SK-N-SH (cell line): ENCODE measurements at regions not wholly inside any gene's neighbourhood (a gene's known extent, or its start where the extent isn't known, plus 50 kb on each side); places are given as distances from the start of the nearest gene placed in this dataset.

Experiments used
- CTCF ChIA-PET: fragments of 300-600, 350-600 bp; formaldehyde crosslinking; extraction: SDS; loops from one replicate; lab custom pipeline; 2021; lab: Yijun Ruan, JAX
- POLR2A ChIA-PET: fragments of 350-600 bp; sonication (Branson Sonifier 250); formaldehyde crosslinking; extraction: SDS; loops from one replicate; lab custom pipeline; 2020; ENCODE audit warnings: antibody characterized with exemption, inconsistent platforms; lab: Yijun Ruan, JAX
- DNase-seq: peaks from one replicate; pipeline ENCODE4 v3.0.0; 2012
- H2AFZ ChIP-seq: fragments of 200-600 bp; sonication (generic); 2 replicates; pipeline ENCODE4 v1.8.1; 2016; ENCODE audit warnings: antibody characterized with exemption, mild to moderate bottlenecking, low read depth
- H3F3A ChIP-seq: fragments of 200-600 bp; sonication (generic); replicated peaks from 2 replicates; pipeline ENCODE3; 2016; ENCODE audit warnings: antibody characterized with exemption, mild to moderate bottlenecking; ENCODE audit not compliant: insufficient read depth
- H3K27ac ChIP-seq, 2 experiments: fragments of 200-500 bp in 1 of 2; fragments of 200-600 bp in 1 of 2; sonication (Bioruptor generic) in 1 of 2; sonication (generic), shearing (Covaris generic) in 1 of 2; 2 replicates each; pipeline versions ENCODE4 v1.5.1 to v1.6.1; 2014 to 2016; ENCODE audit warnings: low read depth in 2 of 2, inconsistent platforms in 1 of 2, low read length in 1 of 2, mild to moderate bottlenecking in 1 of 2, mixed read lengths in 1 of 2
- H3K27me3 ChIP-seq: fragments of 200-600 bp; sonication (generic), shearing (Covaris generic); 2 replicates; pipeline ENCODE4 v1.6.1; 2016; ENCODE audit warnings: mixed run types; ENCODE audit not compliant: insufficient read depth
- H3K36me3 ChIP-seq, 2 experiments: fragments of 200-500 bp in 1 of 2; fragments of 200-600 bp in 1 of 2; sonication (Bioruptor generic) in 1 of 2; sonication (generic) in 1 of 2; replicated peaks in 1 of 2; 2 replicates each; pipeline versions ENCODE3 to v1.5.1; 2014 to 2016; ENCODE audit warnings: low read length in 1 of 2, mild to moderate bottlenecking in 1 of 2; ENCODE audit not compliant: insufficient read depth in 2 of 2, control insufficient read depth in 1 of 2
- H3K4me1 ChIP-seq, 2 experiments: fragments of 200-500 bp in 1 of 2; fragments of 200-600 bp in 1 of 2; sonication (Bioruptor generic) in 1 of 2; sonication (generic), shearing (Covaris generic) in 1 of 2; 2 replicates each; pipeline versions ENCODE4 v1.5.1 to v1.6.1; 2014 to 2016; ENCODE audit warnings: low read depth in 1 of 2, low read length in 1 of 2, mixed run types in 1 of 2; ENCODE audit not compliant: insufficient read depth in 2 of 2, control insufficient read depth in 1 of 2
- H3K4me2 ChIP-seq: fragments of 200-600 bp; sonication (generic), shearing (Covaris generic); 2 replicates; pipeline ENCODE4 v1.6.1; 2017; ENCODE audit warnings: mixed run types
- H3K4me3 ChIP-seq, 2 experiments: fragments of 200-500 bp in 1 of 2; fragments of 200-600 bp in 1 of 2; sonication (Bioruptor generic) in 1 of 2; sonication (generic), shearing (Covaris generic) in 1 of 2; 2 replicates each; pipeline versions ENCODE4 v1.5.1 to v1.8.1; 2014 to 2016; ENCODE audit warnings: low read depth in 2 of 2, inconsistent platforms in 1 of 2, low read length in 1 of 2, mild to moderate bottlenecking in 1 of 2, mixed read lengths in 1 of 2, moderate library complexity in 1 of 2
- H3K79me2 ChIP-seq: fragments of 200-600 bp; sonication (generic); 2 replicates; pipeline ENCODE4 v1.8.1; 2017; ENCODE audit warnings: mild to moderate bottlenecking; ENCODE audit not compliant: insufficient read depth
- H3K9ac ChIP-seq: fragments of 200-600 bp; sonication (generic); 2 replicates; pipeline ENCODE4 v1.6.1; 2017; ENCODE audit warnings: mixed run types
- H3K9me2 ChIP-seq: fragments of 200-600 bp; sonication (generic); 2 replicates; pipeline ENCODE4 v1.6.1; 2017; ENCODE audit warnings: mixed run types
- H3K9me3 ChIP-seq: fragments of 200-600 bp; sonication (generic); 2 replicates; pipeline ENCODE4 v1.6.1; 2017; ENCODE audit warnings: mixed run types, mild to moderate bottlenecking, moderate library complexity
- H4K20me1 ChIP-seq: fragments of 200-600 bp; sonication (generic); 2 replicates; pipeline ENCODE4 v1.6.1; 2017; ENCODE audit warnings: mild to moderate bottlenecking, mixed run types; ENCODE audit not compliant: insufficient read depth
- CHD2 ChIP-seq: fragments of 150-350 bp; IDR thresholded peaks from 2 replicates; pipeline ENCODE4 v1.6.1; 2018; ENCODE audit warnings: low read length; ENCODE audit not compliant: partially characterized antibody
- ELF1 ChIP-seq: IDR thresholded peaks from 2 replicates; pipeline ENCODE4 v1.4.0; 2012
- GABPA ChIP-seq: IDR thresholded peaks from 2 replicates; pipeline ENCODE4 v1.4.0; 2012; ENCODE audit warnings: low read depth, mild to moderate bottlenecking
- NFIC ChIP-seq: IDR thresholded peaks from 2 replicates; pipeline ENCODE4 v1.4.0; 2012; ENCODE audit warnings: borderline replicate concordance
- NRF1 ChIP-seq: IDR thresholded peaks from 2 replicates; pipeline ENCODE4 v1.6.1; 2012; ENCODE audit warnings: low read depth, mild to moderate bottlenecking, low read length
- POLR2AphosphoS5 ChIP-seq: IDR thresholded peaks from 2 replicates; pipeline ENCODE4 v1.6.1; 2012; ENCODE audit warnings: low read depth, low read length
- RAD21 ChIP-seq: IDR thresholded peaks from 2 replicates; pipeline ENCODE4 v1.6.1; 2012; ENCODE audit warnings: mild to moderate bottlenecking, low read length
- TAF1 ChIP-seq: IDR thresholded peaks from 2 replicates; pipeline ENCODE4 v1.6.1; 2012; ENCODE audit warnings: low read depth, mild to moderate bottlenecking, low read length, moderate library complexity, borderline replicate concordance
- TCF12 ChIP-seq: IDR thresholded peaks from 2 replicates; pipeline ENCODE4 v1.4.0; 2012
- TEAD4 ChIP-seq: IDR thresholded peaks from 2 replicates; pipeline ENCODE4 v1.4.0; 2012; ENCODE audit warnings: mild to moderate bottlenecking, borderline replicate concordance; ENCODE audit not compliant: insufficient read depth
- WGBS: methylation state at CpG from one replicate; pipeline ENCODE4 v1.1.6; 2017; ENCODE audit warnings: low lambda C conversion rate; 5-methylcytosine and 5-hydroxymethylcytosine counted together
- TF ChIP-seq, protein P1 (sequence below): fragments of 200-600 bp; sonication (generic); IDR thresholded peaks from 2 replicates; pipeline ENCODE4 v1.6.1; 2017; ENCODE audit warnings: antibody characterized with exemption, mild to moderate bottlenecking, moderate library complexity
- TF ChIP-seq, protein P2 (sequence below): fragments of 150-350 bp; IDR thresholded peaks from 2 replicates; pipeline ENCODE4 v1.6.1; 2016; ENCODE audit warnings: mild to moderate bottlenecking, low read depth, low read length
- TF ChIP-seq, protein P3 (sequence below): fragments of 150-350 bp; IDR thresholded peaks from 2 replicates; pipeline ENCODE4 v1.6.1; 2017; ENCODE audit warnings: antibody characterized with exemption, low read length, low read depth, borderline replicate concordance
- TF ChIP-seq, protein P4 (sequence below): IDR thresholded peaks from 2 replicates; pipeline ENCODE4 v1.4.0; 2012; ENCODE audit warnings: low read depth, borderline replicate concordance
- TF ChIP-seq, protein P5 (sequence below): IDR thresholded peaks from 2 replicates; pipeline ENCODE4 v1.6.1; 2012; ENCODE audit warnings: mild to moderate bottlenecking, low read depth, low read length, moderate library complexity

DNA sequence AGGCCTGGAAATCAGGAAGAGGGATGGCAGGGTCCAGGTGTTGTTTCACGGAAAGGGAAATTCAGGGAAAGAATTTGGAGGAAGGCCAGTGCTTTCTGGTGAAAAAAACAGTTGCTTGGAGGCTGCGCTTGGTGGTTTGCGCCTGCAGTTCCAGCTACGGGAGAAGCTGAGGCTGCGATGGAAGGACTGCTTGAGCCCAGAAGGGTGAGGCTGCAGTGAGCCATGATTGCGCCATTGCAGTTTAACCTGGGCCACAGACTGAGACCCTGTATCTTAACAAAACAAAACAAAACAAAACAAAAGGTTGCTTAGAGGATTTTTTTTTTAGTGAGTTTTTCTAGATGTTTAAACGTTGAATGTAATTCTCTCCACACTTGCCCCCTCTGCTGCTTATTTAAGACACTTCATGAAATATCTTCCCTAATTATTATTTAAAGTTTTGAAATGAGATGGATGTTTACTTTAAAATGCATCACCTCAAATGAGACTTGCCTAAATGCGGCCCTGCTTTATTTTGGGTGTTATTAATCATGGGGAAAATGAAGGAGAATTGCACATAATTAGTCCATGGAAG, 75.4 kb upstream of the TRPC4 start:
- Histone ChIP-seq H3K79me2 (no peaks in the 10 kb centered on the region), H3K27me3 (no peaks in the 10 kb centered on the region), H3K4me2 (no peak overlapping the region), H3K4me3 (no peak overlapping the region), H2AFZ (no peak overlapping the region), H4K20me1 (no peaks in the 10 kb centered on the region), H3K9ac (no peak overlapping the region), H3F3A (no peaks in the 10 kb centered on the region), H3K9me3 (no peaks in the 10 kb centered on the region), H3K9me2 (no peaks in the 10 kb centered on the region), H3K36me3 (no peaks in the 10 kb centered on the region), H3K27ac (no peak overlapping the region), H3K4me1 (no peaks in the 10 kb centered on the region; a peak in 1 of 4 replicates)
- POLR2A ChIA-PET, result no interaction called here
- TF ChIP-seq RAD21 (no peak), POLR2AphosphoS5 (no peak), ELF1 (no peak), NFIC (no peak), GABPA (no peak), TEAD4 (no peak)
- TF ChIP-seq, protein P1, sequence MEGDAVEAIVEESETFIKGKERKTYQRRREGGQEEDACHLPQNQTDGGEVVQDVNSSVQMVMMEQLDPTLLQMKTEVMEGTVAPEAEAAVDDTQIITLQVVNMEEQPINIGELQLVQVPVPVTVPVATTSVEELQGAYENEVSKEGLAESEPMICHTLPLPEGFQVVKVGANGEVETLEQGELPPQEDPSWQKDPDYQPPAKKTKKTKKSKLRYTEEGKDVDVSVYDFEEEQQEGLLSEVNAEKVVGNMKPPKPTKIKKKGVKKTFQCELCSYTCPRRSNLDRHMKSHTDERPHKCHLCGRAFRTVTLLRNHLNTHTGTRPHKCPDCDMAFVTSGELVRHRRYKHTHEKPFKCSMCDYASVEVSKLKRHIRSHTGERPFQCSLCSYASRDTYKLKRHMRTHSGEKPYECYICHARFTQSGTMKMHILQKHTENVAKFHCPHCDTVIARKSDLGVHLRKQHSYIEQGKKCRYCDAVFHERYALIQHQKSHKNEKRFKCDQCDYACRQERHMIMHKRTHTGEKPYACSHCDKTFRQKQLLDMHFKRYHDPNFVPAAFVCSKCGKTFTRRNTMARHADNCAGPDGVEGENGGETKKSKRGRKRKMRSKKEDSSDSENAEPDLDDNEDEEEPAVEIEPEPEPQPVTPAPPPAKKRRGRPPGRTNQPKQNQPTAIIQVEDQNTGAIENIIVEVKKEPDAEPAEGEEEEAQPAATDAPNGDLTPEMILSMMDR, result 0 out of 2 replicates have a peak, but pooled peaks have one; percentile 14
- TF ChIP-seq, protein P2, sequence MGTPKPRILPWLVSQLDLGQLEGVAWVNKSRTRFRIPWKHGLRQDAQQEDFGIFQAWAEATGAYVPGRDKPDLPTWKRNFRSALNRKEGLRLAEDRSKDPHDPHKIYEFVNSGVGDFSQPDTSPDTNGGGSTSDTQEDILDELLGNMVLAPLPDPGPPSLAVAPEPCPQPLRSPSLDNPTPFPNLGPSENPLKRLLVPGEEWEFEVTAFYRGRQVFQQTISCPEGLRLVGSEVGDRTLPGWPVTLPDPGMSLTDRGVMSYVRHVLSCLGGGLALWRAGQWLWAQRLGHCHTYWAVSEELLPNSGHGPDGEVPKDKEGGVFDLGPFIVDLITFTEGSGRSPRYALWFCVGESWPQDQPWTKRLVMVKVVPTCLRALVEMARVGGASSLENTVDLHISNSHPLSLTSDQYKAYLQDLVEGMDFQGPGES, result no peak
- TF ChIP-seq, protein P3, sequence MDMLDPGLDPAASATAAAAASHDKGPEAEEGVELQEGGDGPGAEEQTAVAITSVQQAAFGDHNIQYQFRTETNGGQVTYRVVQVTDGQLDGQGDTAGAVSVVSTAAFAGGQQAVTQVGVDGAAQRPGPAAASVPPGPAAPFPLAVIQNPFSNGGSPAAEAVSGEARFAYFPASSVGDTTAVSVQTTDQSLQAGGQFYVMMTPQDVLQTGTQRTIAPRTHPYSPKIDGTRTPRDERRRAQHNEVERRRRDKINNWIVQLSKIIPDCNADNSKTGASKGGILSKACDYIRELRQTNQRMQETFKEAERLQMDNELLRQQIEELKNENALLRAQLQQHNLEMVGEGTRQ, result no peak
- CTCF ChIA-PET, result interaction anchor here (0.9 kb wide), 1 partner anchor 15 kb away, joined by 3 read pairs; no protein-coding TSS in a partner anchor
- no peak for DNase-seq
- 30% methylated on average over 8 of the region's 8 CpGs for WGBS

DNA sequence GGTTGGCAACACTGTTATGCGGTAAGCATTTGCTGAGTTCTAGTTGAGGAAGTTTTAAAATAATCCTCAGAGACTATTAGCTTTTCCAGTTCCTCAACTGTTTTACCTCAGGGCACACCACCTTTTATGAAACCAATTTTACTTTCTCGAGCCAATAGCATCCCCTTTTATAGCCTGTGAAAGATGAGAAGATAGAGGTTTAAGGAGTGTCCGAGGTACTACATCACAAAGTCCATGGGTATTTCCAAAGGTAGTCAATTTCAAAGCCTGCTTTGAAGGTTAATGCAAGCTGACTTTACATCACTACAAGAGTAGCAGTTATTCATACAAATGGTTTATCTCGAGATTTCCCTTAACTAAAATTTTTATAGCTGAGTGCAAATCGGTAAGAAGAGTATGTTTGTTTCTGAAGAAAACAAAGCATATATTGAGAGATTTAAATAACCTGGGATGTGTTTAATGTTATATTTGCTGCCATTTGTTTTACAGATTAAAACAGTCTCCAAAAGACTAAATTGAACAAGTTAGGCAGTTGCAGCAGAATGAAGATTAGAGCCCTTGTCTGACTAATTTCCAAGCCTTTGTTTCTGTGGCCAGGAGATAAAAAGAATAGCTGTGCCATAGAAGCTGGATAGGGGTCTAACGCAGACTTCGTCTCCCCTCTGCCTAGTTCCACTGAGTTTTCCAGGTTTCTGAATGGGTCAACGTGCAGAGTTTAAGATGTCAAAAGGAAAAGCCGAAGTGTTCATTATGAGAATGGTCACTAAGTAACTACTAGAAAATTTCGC, 74.7 kb upstream of the TRPC4 start:
- no peak overlapping the region for H3K4me2 ChIP-seq
- H3K27ac ChIP-seq, result no peak overlapping the region
- WGBS, result 2% methylated on average over 10 of the region's 10 CpGs
- no peak overlapping the region for H3K9ac ChIP-seq
- no peaks in the 10 kb centered on the region for H3F3A ChIP-seq
- no peaks in the 10 kb centered on the region for H4K20me1 ChIP-seq
- H3K36me3 ChIP-seq, result no peaks in the 10 kb centered on the region
- no peak overlapping the region for H3K4me3 ChIP-seq
- no peaks in the 10 kb centered on the region for H3K27me3 ChIP-seq
- ChIA-PET CTCF (no interaction called here), POLR2A (no interaction called here)
- H3K9me3 ChIP-seq, result no peaks in the 10 kb centered on the region
- H3K4me1 ChIP-seq, result no peaks in the 10 kb centered on the region; a peak in 1 of 4 replicates
- DNase-seq, result no peak
- H2AFZ ChIP-seq, result no peak overlapping the region
- H3K9me2 ChIP-seq, result no peaks in the 10 kb centered on the region
- H3K79me2 ChIP-seq, result no peaks in the 10 kb centered on the region
- TF ChIP-seq, protein P4, sequence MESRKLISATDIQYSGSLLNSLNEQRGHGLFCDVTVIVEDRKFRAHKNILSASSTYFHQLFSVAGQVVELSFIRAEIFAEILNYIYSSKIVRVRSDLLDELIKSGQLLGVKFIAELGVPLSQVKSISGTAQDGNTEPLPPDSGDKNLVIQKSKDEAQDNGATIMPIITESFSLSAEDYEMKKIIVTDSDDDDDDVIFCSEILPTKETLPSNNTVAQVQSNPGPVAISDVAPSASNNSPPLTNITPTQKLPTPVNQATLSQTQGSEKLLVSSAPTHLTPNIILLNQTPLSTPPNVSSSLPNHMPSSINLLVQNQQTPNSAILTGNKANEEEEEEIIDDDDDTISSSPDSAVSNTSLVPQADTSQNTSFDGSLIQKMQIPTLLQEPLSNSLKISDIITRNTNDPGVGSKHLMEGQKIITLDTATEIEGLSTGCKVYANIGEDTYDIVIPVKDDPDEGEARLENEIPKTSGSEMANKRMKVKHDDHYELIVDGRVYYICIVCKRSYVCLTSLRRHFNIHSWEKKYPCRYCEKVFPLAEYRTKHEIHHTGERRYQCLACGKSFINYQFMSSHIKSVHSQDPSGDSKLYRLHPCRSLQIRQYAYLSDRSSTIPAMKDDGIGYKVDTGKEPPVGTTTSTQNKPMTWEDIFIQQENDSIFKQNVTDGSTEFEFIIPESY, result no peak
- no peak for TF ChIP-seq TAF1
- TF ChIP-seq, protein P3, result no peak
- no peak for TF ChIP-seq NRF1
- TF ChIP-seq, protein P5, sequence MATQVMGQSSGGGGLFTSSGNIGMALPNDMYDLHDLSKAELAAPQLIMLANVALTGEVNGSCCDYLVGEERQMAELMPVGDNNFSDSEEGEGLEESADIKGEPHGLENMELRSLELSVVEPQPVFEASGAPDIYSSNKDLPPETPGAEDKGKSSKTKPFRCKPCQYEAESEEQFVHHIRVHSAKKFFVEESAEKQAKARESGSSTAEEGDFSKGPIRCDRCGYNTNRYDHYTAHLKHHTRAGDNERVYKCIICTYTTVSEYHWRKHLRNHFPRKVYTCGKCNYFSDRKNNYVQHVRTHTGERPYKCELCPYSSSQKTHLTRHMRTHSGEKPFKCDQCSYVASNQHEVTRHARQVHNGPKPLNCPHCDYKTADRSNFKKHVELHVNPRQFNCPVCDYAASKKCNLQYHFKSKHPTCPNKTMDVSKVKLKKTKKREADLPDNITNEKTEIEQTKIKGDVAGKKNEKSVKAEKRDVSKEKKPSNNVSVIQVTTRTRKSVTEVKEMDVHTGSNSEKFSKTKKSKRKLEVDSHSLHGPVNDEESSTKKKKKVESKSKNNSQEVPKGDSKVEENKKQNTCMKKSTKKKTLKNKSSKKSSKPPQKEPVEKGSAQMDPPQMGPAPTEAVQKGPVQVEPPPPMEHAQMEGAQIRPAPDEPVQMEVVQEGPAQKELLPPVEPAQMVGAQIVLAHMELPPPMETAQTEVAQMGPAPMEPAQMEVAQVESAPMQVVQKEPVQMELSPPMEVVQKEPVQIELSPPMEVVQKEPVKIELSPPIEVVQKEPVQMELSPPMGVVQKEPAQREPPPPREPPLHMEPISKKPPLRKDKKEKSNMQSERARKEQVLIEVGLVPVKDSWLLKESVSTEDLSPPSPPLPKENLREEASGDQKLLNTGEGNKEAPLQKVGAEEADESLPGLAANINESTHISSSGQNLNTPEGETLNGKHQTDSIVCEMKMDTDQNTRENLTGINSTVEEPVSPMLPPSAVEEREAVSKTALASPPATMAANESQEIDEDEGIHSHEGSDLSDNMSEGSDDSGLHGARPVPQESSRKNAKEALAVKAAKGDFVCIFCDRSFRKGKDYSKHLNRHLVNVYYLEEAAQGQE, result no peak
- TF ChIP-seq CHD2, result no peak
- TF ChIP-seq TCF12, result no peak
